ENCODE measurements at regions not wholly inside any gene's neighbourhood (a gene's known extent, or its start where the extent isn't known, plus 50 kb on each side); places are given as distances from the start of the nearest gene placed in this dataset.

DNA sequence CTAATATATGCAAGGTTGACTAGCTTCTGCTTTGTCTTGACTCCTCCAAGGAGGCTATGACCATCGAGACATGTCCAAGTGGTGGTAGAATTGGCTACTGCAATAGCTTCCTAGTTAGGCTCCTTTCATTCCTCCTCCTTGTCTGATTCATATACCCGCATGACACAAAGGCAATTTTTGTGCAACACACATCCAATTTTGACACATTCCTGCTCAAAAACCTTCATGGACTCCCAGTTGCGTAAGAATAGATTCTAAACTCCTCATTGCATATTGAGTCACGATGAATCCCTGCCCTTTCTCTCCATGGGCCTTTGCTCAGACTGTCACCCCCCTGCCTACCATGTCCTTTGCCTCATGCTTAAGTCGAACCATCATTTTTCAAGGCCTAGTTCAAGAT, 344.5 kb downstream of the ACTL7B start:
- DNase-seq (ENCODE audit: extremely low read depth, low read depth) = no peak
- TF ChIP-seq, protein P1, sequence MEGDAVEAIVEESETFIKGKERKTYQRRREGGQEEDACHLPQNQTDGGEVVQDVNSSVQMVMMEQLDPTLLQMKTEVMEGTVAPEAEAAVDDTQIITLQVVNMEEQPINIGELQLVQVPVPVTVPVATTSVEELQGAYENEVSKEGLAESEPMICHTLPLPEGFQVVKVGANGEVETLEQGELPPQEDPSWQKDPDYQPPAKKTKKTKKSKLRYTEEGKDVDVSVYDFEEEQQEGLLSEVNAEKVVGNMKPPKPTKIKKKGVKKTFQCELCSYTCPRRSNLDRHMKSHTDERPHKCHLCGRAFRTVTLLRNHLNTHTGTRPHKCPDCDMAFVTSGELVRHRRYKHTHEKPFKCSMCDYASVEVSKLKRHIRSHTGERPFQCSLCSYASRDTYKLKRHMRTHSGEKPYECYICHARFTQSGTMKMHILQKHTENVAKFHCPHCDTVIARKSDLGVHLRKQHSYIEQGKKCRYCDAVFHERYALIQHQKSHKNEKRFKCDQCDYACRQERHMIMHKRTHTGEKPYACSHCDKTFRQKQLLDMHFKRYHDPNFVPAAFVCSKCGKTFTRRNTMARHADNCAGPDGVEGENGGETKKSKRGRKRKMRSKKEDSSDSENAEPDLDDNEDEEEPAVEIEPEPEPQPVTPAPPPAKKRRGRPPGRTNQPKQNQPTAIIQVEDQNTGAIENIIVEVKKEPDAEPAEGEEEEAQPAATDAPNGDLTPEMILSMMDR (IDR thresholded peaks at IDR 0.05; ENCODE audit: low read depth, low read length, missing control alignments) = no peak
- no peak overlapping the region for H3K4me3 ChIP-seq (replicated peaks; ENCODE audit: low read depth, low read length)

DNA sequence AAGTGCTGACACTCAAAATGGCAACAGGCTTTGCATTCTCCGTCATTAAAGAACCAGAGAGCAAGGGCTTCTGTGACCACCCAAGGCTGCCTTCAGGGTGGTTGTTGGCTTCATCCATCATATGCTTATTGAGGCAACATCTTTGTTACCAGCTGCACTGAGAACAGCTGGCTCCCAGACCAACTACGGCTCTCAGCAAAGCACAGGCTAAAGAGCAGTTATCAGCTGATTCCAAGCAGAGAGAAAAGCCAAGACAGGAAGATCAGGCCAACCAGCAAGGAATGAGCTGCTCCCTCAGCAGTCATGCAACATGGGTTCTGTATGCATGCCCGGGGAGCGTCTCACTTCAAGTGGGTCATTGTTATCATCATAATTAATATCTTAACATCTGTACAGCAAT, 358.9 kb downstream of the ACTL7B start:
- DNase-seq (ENCODE audit: extremely low read depth, low read depth) = no peak
- H3K4me3 ChIP-seq (replicated peaks; ENCODE audit: low read depth, low read length) = no peak overlapping the region
- TF ChIP-seq, protein P1 (IDR thresholded peaks at IDR 0.05; ENCODE audit: low read depth, low read length, missing control alignments) = no peak

DNA sequence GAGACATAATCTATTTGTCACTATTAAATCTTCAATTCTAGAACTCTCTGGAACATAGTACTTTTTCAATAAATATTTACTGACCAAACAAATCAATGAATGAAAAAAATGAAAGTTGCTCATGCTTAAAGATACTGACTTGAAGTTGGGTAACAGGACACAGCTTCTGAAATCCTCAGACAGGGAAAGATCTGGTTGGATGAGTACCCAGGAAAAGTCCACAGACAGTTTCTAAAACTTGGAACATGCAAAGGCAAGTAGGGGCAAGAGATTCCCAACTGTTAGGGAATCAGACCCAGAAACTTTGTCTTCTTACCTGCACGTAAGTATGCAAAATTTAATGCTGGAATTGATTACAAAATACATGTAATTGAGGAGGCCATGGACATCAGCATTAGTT, 366.2 kb downstream of the ACTL7B start:
- TF ChIP-seq, protein P1 (IDR thresholded peaks at IDR 0.05; ENCODE audit: low read depth, low read length, missing control alignments) = no peak
- no peak overlapping the region for H3K4me3 ChIP-seq (replicated peaks; ENCODE audit: low read depth, low read length)
- no peak for DNase-seq (ENCODE audit: extremely low read depth, low read depth)

DNA sequence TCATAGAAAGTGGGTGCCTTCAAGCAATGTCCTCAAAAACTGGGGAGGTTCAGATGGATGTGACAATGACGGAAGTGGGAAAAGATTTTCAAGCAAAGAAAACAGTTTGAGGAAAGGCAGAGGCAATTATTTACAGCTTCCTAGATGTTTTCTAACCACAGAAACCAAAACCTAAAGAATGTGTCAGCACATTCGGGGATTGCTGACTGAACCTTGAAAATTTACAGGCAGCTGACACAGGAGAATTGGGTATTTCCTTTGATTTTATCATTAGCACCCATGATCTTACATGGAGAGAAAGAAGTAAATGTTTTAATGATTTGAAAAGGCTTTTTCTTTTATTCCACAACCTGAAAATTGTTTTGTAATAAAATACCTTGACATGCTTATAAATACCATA, 369.0 kb downstream of the ACTL7B start:
- H3K4me3 ChIP-seq (replicated peaks; ENCODE audit: low read depth, low read length) = no peak overlapping the region
- no peak for DNase-seq (ENCODE audit: extremely low read depth, low read depth)
- TF ChIP-seq, protein P1 (IDR thresholded peaks at IDR 0.05; ENCODE audit: low read depth, low read length, missing control alignments) = no peak

DNA sequence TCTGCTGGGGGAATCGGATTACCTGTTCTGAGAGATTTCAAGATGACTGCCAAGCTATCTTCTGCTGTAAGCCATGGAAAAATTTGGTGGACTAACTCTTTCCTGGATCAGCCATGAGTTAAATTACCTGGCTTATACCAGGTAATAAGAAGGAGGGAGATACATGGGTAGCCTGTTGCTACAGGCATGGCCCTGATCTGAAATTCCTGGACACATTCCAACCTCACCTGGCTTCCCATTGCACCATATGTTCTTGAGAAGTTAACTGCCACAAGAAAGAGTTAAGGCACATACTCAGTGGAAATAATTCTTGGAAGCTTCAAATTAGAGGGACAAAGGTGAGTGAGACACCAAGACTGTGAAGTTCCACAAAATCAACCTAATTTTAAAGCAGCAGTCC, 371.3 kb downstream of the ACTL7B start:
- no peak overlapping the region for H3K4me3 ChIP-seq (replicated peaks; ENCODE audit: low read depth, low read length)
- no peak for DNase-seq (ENCODE audit: extremely low read depth, low read depth)
- TF ChIP-seq, protein P1 (IDR thresholded peaks at IDR 0.05; ENCODE audit: low read depth, low read length, missing control alignments) = no peak

DNA sequence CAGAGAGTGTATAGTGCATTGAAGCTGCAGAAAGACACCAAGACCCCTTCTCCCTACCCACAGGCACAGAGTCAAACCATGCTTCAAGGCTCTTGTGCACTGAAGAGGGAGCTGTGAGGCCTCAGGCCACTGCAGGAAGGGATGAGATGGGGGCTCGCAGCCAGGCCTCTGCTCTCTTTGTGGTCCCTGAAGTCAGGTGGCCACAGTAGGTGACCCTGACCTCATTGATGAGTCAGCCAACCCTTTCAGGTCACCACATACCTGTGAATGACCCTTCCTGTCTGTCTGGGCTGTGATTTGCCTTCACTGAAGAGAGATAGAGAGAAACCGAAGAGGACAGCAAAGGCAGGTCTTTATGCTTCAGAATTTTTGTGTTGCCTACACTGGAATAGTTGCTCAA, 372.1 kb downstream of the ACTL7B start:
- H3K4me3 ChIP-seq (replicated peaks; ENCODE audit: low read depth, low read length) = no peak overlapping the region
- TF ChIP-seq, protein P1 (IDR thresholded peaks at IDR 0.05; ENCODE audit: low read depth, low read length, missing control alignments) = no peak
- DNase-seq (ENCODE audit: extremely low read depth, low read depth) = no peak

DNA sequence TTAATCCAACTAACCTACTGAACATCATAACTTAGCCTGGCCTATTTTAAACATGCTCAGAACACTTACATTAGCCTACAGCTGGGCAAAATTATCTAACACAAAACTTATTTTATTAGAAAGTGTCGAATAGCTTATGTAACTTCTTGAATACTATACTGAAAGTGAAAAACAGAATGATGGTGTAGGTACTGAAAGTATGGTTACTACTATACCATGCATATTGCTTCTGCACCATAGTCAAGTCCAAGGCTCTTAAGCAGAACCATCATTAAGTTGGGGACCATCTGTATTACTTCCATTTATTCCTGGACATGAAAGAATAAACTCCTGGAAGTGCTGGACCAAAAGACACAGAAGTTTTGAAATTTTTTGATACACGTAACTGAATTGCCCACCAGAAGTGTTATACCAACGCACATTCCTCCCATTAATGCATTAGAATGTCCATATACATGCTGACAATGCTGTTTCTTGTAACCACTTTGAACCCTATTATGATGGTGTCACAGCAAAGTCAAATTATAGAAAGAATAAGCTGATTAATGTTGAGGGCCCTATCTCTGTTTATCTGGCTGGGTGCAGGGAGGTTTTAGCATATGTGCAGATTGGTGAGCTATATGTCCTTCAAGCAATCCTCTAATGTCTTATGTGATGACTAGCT, 375.7 kb downstream of the ACTL7B start:
- TF ChIP-seq, protein P1 (IDR thresholded peaks at IDR 0.05; ENCODE audit: low read depth, low read length, missing control alignments) = no peak
- no peak overlapping the region for H3K4me3 ChIP-seq (replicated peaks; ENCODE audit: low read depth, low read length)
- no peak for DNase-seq (ENCODE audit: extremely low read depth, low read depth)

All from HFF-Myc (cell line).